ENCODE measurements at regions not wholly inside any gene's neighbourhood (a gene's known extent, or its start where the extent isn't known, plus 50 kb on each side); places are given as distances from the start of the nearest gene placed in this dataset.

DNA sequence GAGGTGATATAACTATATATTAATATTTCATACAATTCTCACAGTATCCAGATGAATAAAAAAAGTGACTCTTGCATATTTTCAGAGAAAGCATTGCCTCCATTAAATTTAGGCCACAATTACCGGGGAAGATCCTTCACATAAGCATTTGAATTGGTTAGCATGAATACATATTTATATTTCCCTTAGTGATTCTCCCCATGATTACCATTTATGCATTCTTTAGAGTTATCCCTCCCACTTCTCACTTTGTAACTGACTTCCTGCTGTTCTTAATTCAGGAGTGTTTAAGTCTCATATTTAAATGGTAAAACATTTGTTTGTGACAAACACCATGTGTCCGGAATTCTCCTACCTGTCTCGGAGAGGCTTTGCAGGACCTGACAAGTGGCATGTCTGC, 523.4 kb downstream of the CCDC85A start:
- TF ChIP-seq, protein P1, sequence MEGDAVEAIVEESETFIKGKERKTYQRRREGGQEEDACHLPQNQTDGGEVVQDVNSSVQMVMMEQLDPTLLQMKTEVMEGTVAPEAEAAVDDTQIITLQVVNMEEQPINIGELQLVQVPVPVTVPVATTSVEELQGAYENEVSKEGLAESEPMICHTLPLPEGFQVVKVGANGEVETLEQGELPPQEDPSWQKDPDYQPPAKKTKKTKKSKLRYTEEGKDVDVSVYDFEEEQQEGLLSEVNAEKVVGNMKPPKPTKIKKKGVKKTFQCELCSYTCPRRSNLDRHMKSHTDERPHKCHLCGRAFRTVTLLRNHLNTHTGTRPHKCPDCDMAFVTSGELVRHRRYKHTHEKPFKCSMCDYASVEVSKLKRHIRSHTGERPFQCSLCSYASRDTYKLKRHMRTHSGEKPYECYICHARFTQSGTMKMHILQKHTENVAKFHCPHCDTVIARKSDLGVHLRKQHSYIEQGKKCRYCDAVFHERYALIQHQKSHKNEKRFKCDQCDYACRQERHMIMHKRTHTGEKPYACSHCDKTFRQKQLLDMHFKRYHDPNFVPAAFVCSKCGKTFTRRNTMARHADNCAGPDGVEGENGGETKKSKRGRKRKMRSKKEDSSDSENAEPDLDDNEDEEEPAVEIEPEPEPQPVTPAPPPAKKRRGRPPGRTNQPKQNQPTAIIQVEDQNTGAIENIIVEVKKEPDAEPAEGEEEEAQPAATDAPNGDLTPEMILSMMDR (IDR thresholded peaks at IDR 0.05), result no peak
- TF ChIP-seq EP300 (IDR thresholded peaks at IDR 0.05) (no peak), POLR2A (IDR thresholded peaks at IDR 0.05) (no peak)
